H1 (cell line): ENCODE measurements at regions not wholly inside any gene's neighbourhood (a gene's known extent, or its start where the extent isn't known, plus 50 kb on each side); places are given as distances from the start of the nearest gene placed in this dataset.

Experiments
- CTCF ChIA-PET: fragments of 300-600 bp; sonication (Branson Sonifier 250); formaldehyde crosslinking; loops from one replicate; lab custom pipeline; 2021; ENCODE audit not compliant: partially characterized antibody; lab: Charles Lee
- POLR2A ChIA-PET: fragments of 300-600 bp; sonication (Branson Sonifier 250); formaldehyde crosslinking; loops from one replicate; lab custom pipeline; 2021; ENCODE audit warnings: inconsistent platforms; ENCODE audit not compliant: partially characterized antibody; lab: Charles Lee
- DNase-seq, 2 experiments: peaks; one replicate each; pipeline versions ENCODE4 v3.0.0 to v3.0.0-alpha.2; 2010 to 2022; ENCODE audit warnings: low spot score in 2 of 2, low read depth in 1 of 2, mixed read lengths in 1 of 2
- FAIRE-seq: peaks from 2 replicates; lab custom pipeline; 2011; peaks lifted over from hg19 to GRCh38; lab: Jason Lieb, UNC
- H2AFZ ChIP-seq: 2 replicates; pipeline ENCODE4 v1.8.1; 2012; ENCODE audit warnings: low read length, inconsistent platforms
- H2AK5ac ChIP-seq: 2 replicates; pipeline ENCODE4 v1.6.1; 2013; ENCODE audit warnings: low read depth, low read length
- H2BK120ac ChIP-seq: replicated peaks from 2 replicates; pipeline ENCODE3; 2013; ENCODE audit warnings: low read depth, low read length, inconsistent platforms
- H2BK12ac ChIP-seq: 2 replicates; pipeline ENCODE4 v1.6.1; 2013; ENCODE audit warnings: low read depth, low read length
- H2BK15ac ChIP-seq: 2 replicates; pipeline ENCODE4 v1.6.1; 2013; ENCODE audit warnings: low read length
- H2BK20ac ChIP-seq: 2 replicates; pipeline ENCODE4 v1.6.1; 2013; ENCODE audit warnings: low read length
- H2BK5ac ChIP-seq: 2 replicates; pipeline ENCODE4 v1.6.1; 2013; ENCODE audit warnings: low read depth, low read length
- H3K14ac ChIP-seq: 2 replicates; pipeline ENCODE4 v1.6.1; 2013; ENCODE audit warnings: inconsistent platforms; ENCODE audit not compliant: insufficient read length
- H3K18ac ChIP-seq: 2 replicates; pipeline ENCODE4 v1.6.1; 2013; ENCODE audit warnings: low read length; ENCODE audit errors: extremely low read depth
- H3K23ac ChIP-seq: 2 replicates; pipeline ENCODE4 v1.6.1; 2013; ENCODE audit warnings: inconsistent platforms; ENCODE audit not compliant: insufficient read length
- H3K23me2 ChIP-seq: 2 replicates; pipeline ENCODE4 v1.6.1; 2013; ENCODE audit warnings: low read depth, low read length
- H3K27ac ChIP-seq: 2 replicates; pipeline ENCODE4 v1.6.1; 2011; ENCODE audit warnings: low read depth, low read length, inconsistent platforms
- H3K27me3 ChIP-seq, 4 experiments: replicated peaks in 1 of 4; 1 replicate in 1 of 4; 2 replicates in 3 of 4; pipeline versions ENCODE4 v1.6.1 to v1.8.1; 2011 to 2013; ENCODE audit warnings: low read length in 3 of 4, mild to moderate bottlenecking in 3 of 4, inconsistent platforms in 2 of 4, mixed read lengths in 2 of 4, moderate library complexity in 1 of 4; ENCODE audit not compliant: control insufficient read depth in 3 of 4, insufficient read depth in 3 of 4; ENCODE audit errors: extremely low read depth in 1 of 4
- H3K36me3 ChIP-seq, 4 experiments: 2 replicates each; pipeline versions ENCODE4 v1.6.1 to v1.8.1; 2011 to 2013; ENCODE audit warnings: mild to moderate bottlenecking in 4 of 4, low read length in 3 of 4, moderate library complexity in 2 of 4, control low read depth in 1 of 4, inconsistent platforms in 1 of 4; ENCODE audit not compliant: insufficient read depth in 4 of 4, control insufficient read depth in 2 of 4
- H3K4ac ChIP-seq: replicated peaks from 2 replicates; pipeline ENCODE3; 2013; ENCODE audit warnings: low read length, low read depth, mixed read lengths, inconsistent platforms; ENCODE audit not compliant: insufficient read length
- H3K4me1 ChIP-seq, 4 experiments: replicated peaks in 1 of 4; 1 replicate in 1 of 4; 2 replicates in 3 of 4; pipeline versions ENCODE4 v1.6.1 to v1.8.1; 2011 to 2013; ENCODE audit warnings: low read length in 3 of 4, inconsistent platforms in 2 of 4, mixed read lengths in 1 of 4; ENCODE audit not compliant: insufficient read depth in 4 of 4, control insufficient read depth in 3 of 4
- H3K4me2 ChIP-seq, 2 experiments: 2 replicates each; pipeline versions ENCODE4 v1.6.1 to v1.8.1; 2011 to 2013; ENCODE audit warnings: low read depth in 2 of 2, low read length in 2 of 2, control low read depth in 1 of 2, inconsistent platforms in 1 of 2, mild to moderate bottlenecking in 1 of 2; ENCODE audit not compliant: insufficient read depth in 1 of 2
- H3K4me3 ChIP-seq, 4 experiments: fragments of 200-600, 300-600 bp in 1 of 4; sonication (generic), shearing (Covaris generic), sonication (Bioruptor Twin) in 1 of 4; 2 replicates each; pipeline versions ENCODE4 v1.5.1 to v1.8.1; 2011 to 2016; ENCODE audit warnings: low read length in 4 of 4, low read depth in 3 of 4, control low read depth in 2 of 4, inconsistent platforms in 2 of 4, mild to moderate bottlenecking in 2 of 4, mixed read lengths in 1 of 4, moderate library complexity in 1 of 4; ENCODE audit not compliant: insufficient read depth in 2 of 4; ENCODE audit errors: extremely low read depth in 1 of 4
- H3K56ac ChIP-seq: replicated peaks from 2 replicates; pipeline ENCODE3; 2013; ENCODE audit warnings: low read depth, mild to moderate bottlenecking, mixed read lengths, low read length, inconsistent platforms; ENCODE audit not compliant: insufficient read length
- H3K79me1 ChIP-seq: 2 replicates; pipeline ENCODE4 v1.6.1; 2013; ENCODE audit warnings: low read depth, low read length, control low read depth
- H3K79me2 ChIP-seq, 2 experiments: 2 replicates each; pipeline versions ENCODE4 v1.6.1 to v1.8.1; 2012 to 2013; ENCODE audit warnings: low read length in 2 of 2, mild to moderate bottlenecking in 2 of 2, inconsistent platforms in 1 of 2; ENCODE audit not compliant: insufficient read depth in 2 of 2, control insufficient read depth in 1 of 2
- H3K9ac ChIP-seq, 4 experiments: replicated peaks in 1 of 4; 1 replicate in 1 of 4; 2 replicates in 3 of 4; pipeline versions ENCODE4 v1.6.1 to v1.8.1; 2011 to 2013; ENCODE audit warnings: low read depth in 3 of 4, low read length in 3 of 4, control low read depth in 2 of 4, mild to moderate bottlenecking in 2 of 4, moderate library complexity in 2 of 4, inconsistent platforms in 1 of 4; ENCODE audit errors: extremely low read depth in 1 of 4
- H3K9me3 ChIP-seq, 2 experiments: 2 replicates each; pipeline versions ENCODE4 v1.6.1 to v1.8.1; 2012 to 2013; ENCODE audit warnings: mild to moderate bottlenecking in 2 of 2, moderate library complexity in 2 of 2, control low read depth in 1 of 2, inconsistent platforms in 1 of 2, low read depth in 1 of 2, low read length in 1 of 2, mixed read lengths in 1 of 2; ENCODE audit not compliant: insufficient read depth in 2 of 2
- H4K20me1 ChIP-seq, 2 experiments: replicated peaks in 1 of 2; 2 replicates each; pipeline versions ENCODE3 to v1.8.1; 2011 to 2013; ENCODE audit warnings: inconsistent platforms in 2 of 2, low read length in 2 of 2, mild to moderate bottlenecking in 1 of 2; ENCODE audit not compliant: insufficient read depth in 2 of 2, control insufficient read depth in 1 of 2
- H4K5ac ChIP-seq: 2 replicates; pipeline ENCODE4 v1.6.1; 2013; ENCODE audit warnings: low read length, low read depth, mixed read lengths, inconsistent platforms; ENCODE audit not compliant: insufficient read length
- H4K8ac ChIP-seq: 2 replicates; pipeline ENCODE4 v1.8.0; 2013; ENCODE audit warnings: mild to moderate bottlenecking, moderate library complexity, low read length, inconsistent platforms; ENCODE audit not compliant: insufficient read depth; ENCODE audit errors: extremely low read depth
- H4K91ac ChIP-seq: replicated peaks from 2 replicates; pipeline ENCODE3; 2013; ENCODE audit warnings: low read length, mixed read lengths, inconsistent platforms; ENCODE audit not compliant: insufficient read length
- ATF3 ChIP-seq: IDR thresholded peaks from 2 replicates; pipeline ENCODE4 v1.6.1; 2011; ENCODE audit warnings: low read depth, mild to moderate bottlenecking, low read length; ENCODE audit not compliant: insufficient read depth
- CEBPB ChIP-seq: IDR thresholded peaks from 2 replicates; pipeline ENCODE4 v1.6.1; 2012; ENCODE audit warnings: low read depth, low read length
- GTF2F1 ChIP-seq: IDR thresholded peaks from 2 replicates; pipeline ENCODE4 v1.6.1; 2012; ENCODE audit warnings: low read depth, low read length, improper control_type of control experiment, borderline replicate concordance
- JUN ChIP-seq: IDR thresholded peaks from 2 replicates; pipeline ENCODE4 v1.6.1; 2011; ENCODE audit warnings: low read depth, mild to moderate bottlenecking, improper control_type of control experiment, low read length
- PHF8 ChIP-seq: fragments of 200-600 bp; sonication (generic); conservative IDR thresholded peaks from 2 replicates; pipeline ENCODE4 v1.7.1; 2012; ENCODE audit warnings: low read depth, mild to moderate bottlenecking, inconsistent platforms, low read length, moderate library complexity
- RBBP5 ChIP-seq: IDR thresholded peaks from 2 replicates; pipeline ENCODE4 v1.7.1; 2012; ENCODE audit warnings: low read depth, mild to moderate bottlenecking, inconsistent platforms, low read length, moderate library complexity, borderline replicate concordance
- SP4 ChIP-seq: IDR thresholded peaks from 2 replicates; pipeline ENCODE4 v1.6.1; 2012; ENCODE audit warnings: low read length, inconsistent platforms
- TAF7 ChIP-seq: optimal IDR thresholded peaks from 2 replicates; pipeline ENCODE3; 2011; ENCODE audit warnings: low read depth, mild to moderate bottlenecking, inconsistent platforms, low read length, moderate library complexity, borderline replicate concordance
- WGBS, 2 experiments: shearing (Covaris generic) in 1 of 2; methylation state at CpG; one replicate each; pipeline versions ENCODE4 v1.1.6 to v1.1.7; 2013 to 2015; ENCODE audit warnings: low lambda C conversion rate in 2 of 2, mixed read lengths in 2 of 2, inconsistent platforms in 1 of 2, low coverage in 1 of 2, missing lambda C conversion rate in 1 of 2; ENCODE audit not compliant: insufficient replicate concordance in 2 of 2, insufficient coverage in 1 of 2, insufficient read length in 1 of 2; ENCODE audit errors: extremely low coverage in 1 of 2, missing lambda C conversion rate in 1 of 2; 5-methylcytosine and 5-hydroxymethylcytosine counted together

GRCh38 chr4:188484256-188484655 is 345.0 kb downstream of the TRIML1 start:
- no peak overlapping the region for H4K5ac ChIP-seq
- H3K4me1 ChIP-seq, result no peaks in the 10 kb centered on the region
- no peaks in the 10 kb centered on the region for H4K20me1 ChIP-seq
- 79% methylated on average over 5 of the region's 5 CpGs; no CpG with 5 or more reads in 1 of the 2 experiments for whole genome bisulfite sequencing, 2 experiments
- no peaks in the 10 kb centered on the region for H3K9me3 ChIP-seq
- POLR2A ChIA-PET, result no interaction called here
- no peaks in the 10 kb centered on the region for H3K79me2 ChIP-seq
- no peak overlapping the region for H3K4me2 ChIP-seq
- FAIRE-seq, result no peak
- H3K14ac ChIP-seq, result no peak overlapping the region
- no peak overlapping the region for H3K18ac ChIP-seq
- no peak overlapping the region for H2AK5ac ChIP-seq
- no peaks in the 10 kb centered on the region for H3K23me2 ChIP-seq
- H2BK12ac ChIP-seq, result no peak overlapping the region
- H3K27me3 ChIP-seq, result peaks cover 0 to 1% (median 0%) of the 10 kb centered on the region in 4 experiments; a peak in 1 of 7 replicates
- no peak overlapping the region for H3K56ac ChIP-seq
- CTCF ChIA-PET, result interaction anchor here (0.6 to 1.2 kb wide), 4 partner anchors 16 to 1536 kb away, joined by 3 read pairs; no protein-coding TSS in a partner anchor
- H3K27ac ChIP-seq, result no peak overlapping the region
- no peak overlapping the region for H4K8ac ChIP-seq
- no peak overlapping the region for H3K4me3 ChIP-seq
- H2BK5ac ChIP-seq, result no peak overlapping the region
- no peak overlapping the region for H4K91ac ChIP-seq
- no peak for TF ChIP-seq GTF2F1
- no peak for TF ChIP-seq JUN
- no peak for TF ChIP-seq CEBPB
- TF ChIP-seq TAF7, result no peak
- TF ChIP-seq ATF3, result no peak
- TF ChIP-seq SP4, result no peak
- TF ChIP-seq RBBP5, result no peak
- no peak for TF ChIP-seq PHF8
- TF ChIP-seq, all 59 proteins: peak for 0
- Histone ChIP-seq H3K79me1 (no peaks in the 10 kb centered on the region), H2BK15ac (no peak overlapping the region), H3K23ac (no peak overlapping the region), H2AFZ (no peak overlapping the region), H3K4ac (no peak overlapping the region), H3K9ac (no peak overlapping the region), H2BK20ac (no peak overlapping the region), H2BK120ac (no peak overlapping the region), H3K36me3 (peaks cover 0 to 5% (median 0%) of the 10 kb centered on the region in 4 experiments; a peak in 1 of 8 replicates)
- no peak for DNase-seq
